ENCODE measurements at regions not wholly inside any gene's neighbourhood (a gene's known extent, or its start where the extent isn't known, plus 50 kb on each side); places are given as distances from the start of the nearest gene placed in this dataset.

- TF ChIP-seq CTCF (IDR thresholded peaks at IDR 0.05) (no peak), EZH2 (IDR thresholded peaks at IDR 0.05) (no peak)
These were observed 151.3 kb upstream of the SP4 start for GRCh38 chr7:21276471-21277035.

Measured in neural progenitor cell (in vitro differentiated cells).